ENCODE measurements at regions not wholly inside any gene's neighbourhood (a gene's known extent, or its start where the extent isn't known, plus 50 kb on each side); places are given as distances from the start of the nearest gene placed in this dataset.
"Not testable (repeated sequence)": the region's sequence is repeated elsewhere in the genome, so short reads cannot be mapped to it uniquely, and the experiment has no call there.

- not testable (repeated sequence) for TF ChIP-seq CTCF (IDR thresholded peaks at IDR 0.05)
- peak; percentile 54 for TF ChIP-seq POLR2A (IDR thresholded peaks at IDR 0.05; ENCODE audit: low read depth)
These were observed 63.1 kb upstream of the MUC20 start for GRCh38 chr3:195657475-195658372.
